Aorta (tissue), 5 donors: ENCODE measurements at regions not wholly inside any gene's neighbourhood (a gene's known extent, or its start where the extent isn't known, plus 50 kb on each side); places are given as distances from the start of the nearest gene placed in this dataset.

Experiments
- ATAC-seq: fragments of 200-7000 bp; cut with Tn5 transposase; one replicate; pipeline ENCODE4 v1.9.1; 2022; ENCODE audit warnings: moderate library complexity; ENCODE audit not compliant: low FRiP score
- DNase-seq, 2 donors: peaks; one replicate each; pipeline ENCODE4 v3.0.0-alpha.2; 2020
- H3K27ac ChIP-seq, 2 donors: one replicate each; pipeline ENCODE4 v1.5.1; 2013; ENCODE audit warnings: low read length in 2 of 2, mild to moderate bottlenecking in 2 of 2, moderate library complexity in 2 of 2, control low read depth in 1 of 2, inconsistent platforms in 1 of 2, low read depth in 1 of 2
- H3K27me3 ChIP-seq, 2 donors: one replicate each; pipeline ENCODE4 v1.6.1; 2013; ENCODE audit warnings: control low read depth in 1 of 2, low read length in 1 of 2, mild to moderate bottlenecking in 1 of 2, moderate library complexity in 1 of 2; ENCODE audit not compliant: insufficient read depth in 2 of 2, control insufficient read depth in 1 of 2
- H3K36me3 ChIP-seq, 2 donors: one replicate each; pipeline ENCODE4 v1.6.1; 2013; ENCODE audit warnings: control low read depth in 1 of 2, low read length in 1 of 2, mild to moderate bottlenecking in 1 of 2; ENCODE audit not compliant: insufficient read depth in 2 of 2, control insufficient read depth in 1 of 2
- H3K4me1 ChIP-seq, 2 donors: one replicate each; pipeline ENCODE4 v1.6.1; 2013; ENCODE audit warnings: low read length in 2 of 2, control low read depth in 1 of 2, mild to moderate bottlenecking in 1 of 2, moderate library complexity in 1 of 2; ENCODE audit not compliant: insufficient read depth in 2 of 2, control insufficient read depth in 1 of 2
- H3K4me3 ChIP-seq, 2 donors: one replicate each; pipeline ENCODE4 v1.5.1; 2013; ENCODE audit warnings: low read length in 2 of 2, control low read depth in 1 of 2, mild to moderate bottlenecking in 1 of 2
- H3K9me3 ChIP-seq: one replicate; pipeline ENCODE4 v1.6.1; 2013; ENCODE audit warnings: mild to moderate bottlenecking, low read length; ENCODE audit not compliant: control insufficient read depth
- WGBS, 2 donors: extraction: QIAGEN DNeasy Blood & Tissue Kit; methylation state at CpG; one replicate each; pipeline ENCODE4 v1.1.7; 2013; 5-methylcytosine and 5-hydroxymethylcytosine counted together
- intact Hi-C, 2 donors: fragments of 100-400 bp; cut with DNase I; formaldehyde crosslinking; loops; one replicate each; pipeline versions ENCODE4 v1.14.2 to v1.15.0; 2022
- donor health status: healthy with polysubstance abuse.
- donor health status: Bipolar disorder and iron deficiency.
- donor health status: DM: no; HTN: no; CAD: no.
- donor health status: DM: no; HTN: no; CAD: no.
- donor health status: DM: yes; HTN: yes; CAD: no.

DNA sequence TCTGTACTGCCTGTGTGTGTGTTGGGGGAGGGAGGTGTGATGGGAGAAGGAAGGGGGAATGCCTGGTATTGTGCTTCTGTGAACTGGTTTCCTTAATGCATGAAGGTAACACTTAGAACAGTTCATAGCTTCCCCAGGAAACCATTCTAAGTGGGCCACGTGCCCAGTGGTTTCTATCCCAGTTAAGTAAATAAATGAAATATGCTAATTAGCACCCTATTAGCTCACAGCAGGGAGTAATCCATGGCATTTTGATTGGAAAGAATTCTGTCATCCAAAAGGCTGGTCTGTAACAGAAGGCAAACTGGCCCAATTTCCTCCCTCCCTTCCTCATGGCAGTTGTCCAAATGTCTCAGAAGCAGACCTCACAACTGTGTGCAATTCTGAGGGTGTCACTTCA, 199.3 kb downstream of the TTLL7 start:
- no peak for ATAC-seq

DNA sequence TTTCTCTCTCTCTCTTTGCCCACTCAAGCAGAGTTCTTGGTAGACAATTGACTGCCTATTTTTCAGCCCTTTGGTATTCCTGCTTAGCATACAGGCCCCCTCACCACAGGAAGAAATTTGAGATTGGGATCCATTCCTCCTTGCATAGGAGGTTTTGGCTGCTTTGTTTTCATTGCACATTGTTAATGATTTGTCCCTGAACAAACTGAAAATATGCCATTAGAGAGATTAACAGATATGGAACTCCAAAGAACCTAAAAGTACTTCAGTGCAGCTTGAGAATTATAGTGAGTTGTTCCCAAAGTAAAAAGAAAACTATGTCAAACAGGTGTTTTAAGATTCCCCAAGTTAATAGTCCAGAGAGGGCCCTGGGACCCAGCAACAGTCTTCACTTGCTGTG, 200.0 kb downstream of the TTLL7 start:
- DNase-seq (no peak), ATAC-seq (no peak)
- no peaks in the 10 kb centered on the region for H3K27me3 ChIP-seq
- H3K4me3 ChIP-seq, result no peak overlapping the region
- intact Hi-C loops, result no loop called here
- no peaks in the 10 kb centered on the region for H3K9me3 ChIP-seq
- H3K36me3 ChIP-seq, result no peaks in the 10 kb centered on the region
- no peak overlapping the region for H3K27ac ChIP-seq
- H3K4me1 ChIP-seq, result peaks cover 0 to 11% of the 10 kb centered on the region in 2 donors

More for the DNA sequence above, 199.3 kb downstream of the TTLL7 start:
- no peaks in the 10 kb centered on the region for H3K9me3 ChIP-seq
- no peaks in the 10 kb centered on the region for H3K27me3 ChIP-seq
- H3K4me3 ChIP-seq, result no peak overlapping the region
- H3K27ac ChIP-seq, result no peak overlapping the region
- intact Hi-C loops, result no loop called here
- H3K4me1 ChIP-seq, result peaks cover 0 to 11% of the 10 kb centered on the region in 2 donors
- no peak for DNase-seq
- no peaks in the 10 kb centered on the region for H3K36me3 ChIP-seq
- WGBS, 2 donors, result 65 to 88% methylated on average over 1 of the region's 1 CpG

- Histone ChIP-seq H3K4me3 (no peak overlapping the region), H3K36me3 (no peaks in the 10 kb centered on the region), H3K9me3 (no peaks in the 10 kb centered on the region), H3K27ac (no peak overlapping the region), H3K27me3 (no peaks in the 10 kb centered on the region), H3K4me1 (peaks cover 0 to 3% of the 10 kb centered on the region in 2 donors)
- DNase-seq (no peak), ATAC-seq (no peak)
- intact Hi-C loops, result no loop called here
- 92 to 95% methylated on average over 4 of the region's 4 CpGs for WGBS, 2 donors
Observed at GRCh38 chr1:83796409-83796808, 202.5 kb downstream of the TTLL7 start.

GRCh38 chr1:83794384-83794783, 204.5 kb downstream of the TTLL7 start:
- DNase-seq (no peak), ATAC-seq (no peak)
- H3K4me1 ChIP-seq, result no peaks in the 10 kb centered on the region
- H3K4me3 ChIP-seq, result no peak overlapping the region
- no peak overlapping the region for H3K27ac ChIP-seq
- intact Hi-C loops, result no loop called here
- H3K36me3 ChIP-seq, result no peaks in the 10 kb centered on the region
- 95 to 98% methylated on average over 2 of the region's 2 CpGs for WGBS, 2 donors
- H3K27me3 ChIP-seq, result no peaks in the 10 kb centered on the region
- no peaks in the 10 kb centered on the region for H3K9me3 ChIP-seq

- WGBS, 2 donors, result 93 to 96% methylated on average over 3 of the region's 3 CpGs
- ATAC-seq (no peak), DNase-seq (no peak)
Observed at GRCh38 chr1:83791821-83792437, 207.0 kb downstream of the TTLL7 start.

GRCh38 chr1:83790446-83790845, 208.5 kb downstream of the TTLL7 start:
- intact Hi-C loops, result no loop called here
- Histone ChIP-seq H3K4me3 (no peak overlapping the region), H3K27ac (no peak overlapping the region), H3K27me3 (no peaks in the 10 kb centered on the region), H3K9me3 (no peaks in the 10 kb centered on the region), H3K4me1 (no peaks in the 10 kb centered on the region), H3K36me3 (no peaks in the 10 kb centered on the region)
- WGBS, 2 donors, result 93 to 96% methylated on average over 3 of the region's 3 CpGs
- no peak for ATAC-seq
- no peak for DNase-seq

More at GRCh38 chr1:83791821-83792437, 207.0 kb downstream of the TTLL7 start:
- Histone ChIP-seq H3K9me3 (no peaks in the 10 kb centered on the region), H3K4me1 (no peaks in the 10 kb centered on the region), H3K4me3 (no peak overlapping the region), H3K27me3 (no peaks in the 10 kb centered on the region), H3K27ac (no peak overlapping the region), H3K36me3 (no peaks in the 10 kb centered on the region)
- intact Hi-C loops, result no loop called here

- no peak for ATAC-seq
- Histone ChIP-seq H3K4me1 (no peaks in the 10 kb centered on the region), H3K36me3 (no peaks in the 10 kb centered on the region), H3K27ac (no peak overlapping the region), H3K4me3 (no peak overlapping the region), H3K9me3 (peaks cover 3% of the 10 kb centered on the region), H3K27me3 (no peaks in the 10 kb centered on the region)
- 80 to 86% methylated on average over 3 of the region's 3 CpGs for WGBS, 2 donors
- DNase-seq, result no peak
- intact Hi-C loops, result no loop called here
Observed at GRCh38 chr1:83787246-83787998, 211.5 kb downstream of the TTLL7 start.

DNA sequence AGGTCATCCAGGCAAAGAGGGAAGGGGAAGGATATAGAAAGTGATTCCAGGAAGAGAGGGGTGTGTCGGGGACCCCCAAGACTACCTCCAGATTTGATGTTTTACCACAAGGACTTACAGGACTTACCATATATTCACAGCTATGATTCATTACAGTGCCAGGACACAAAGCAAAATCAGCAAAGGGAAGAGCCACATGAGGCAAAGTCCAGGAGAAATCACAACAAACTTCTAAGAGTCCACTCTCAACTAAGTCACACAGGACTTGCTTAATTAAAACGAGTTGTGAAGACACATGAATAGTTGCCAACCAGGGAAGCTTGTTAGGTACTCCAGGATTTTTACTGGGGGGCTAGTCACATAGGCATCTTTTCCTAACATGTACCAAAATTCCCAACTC, 217.3 kb downstream of the TTLL7 start:
- H3K27me3 ChIP-seq, result no peaks in the 10 kb centered on the region
- H3K36me3 ChIP-seq, result no peaks in the 10 kb centered on the region
- H3K9me3 ChIP-seq, result peaks cover 3% of the 10 kb centered on the region
- no peak for DNase-seq
- no peak for ATAC-seq
- no peak overlapping the region for H3K4me3 ChIP-seq
- no peaks in the 10 kb centered on the region for H3K4me1 ChIP-seq
- no peak overlapping the region for H3K27ac ChIP-seq
- 90 to 94% methylated on average over 2 of the region's 2 CpGs for WGBS, 2 donors
- intact Hi-C loops, result no loop called here

DNA sequence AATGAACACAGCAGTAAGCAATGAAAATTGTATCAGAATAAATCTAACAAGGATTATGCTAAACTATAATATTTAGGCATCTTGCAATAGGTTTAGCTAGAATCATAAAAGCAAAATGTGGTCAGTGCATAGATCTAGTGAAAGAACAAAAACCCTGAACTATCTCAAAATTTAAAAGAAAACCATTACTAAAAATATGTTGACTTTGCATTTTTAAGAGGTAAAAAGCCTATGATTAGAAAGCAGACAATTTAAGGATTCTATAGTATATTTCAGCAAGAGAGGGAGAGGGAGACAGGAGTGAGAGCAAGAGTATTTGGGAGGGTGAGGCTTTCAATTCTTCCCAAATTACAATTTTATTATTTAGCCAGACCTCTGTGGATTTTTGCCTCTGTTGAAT, 219.4 kb downstream of the TTLL7 start:
- intact Hi-C loops, result no loop called here
- H3K4me3 ChIP-seq, result no peak overlapping the region
- H3K27me3 ChIP-seq, result no peaks in the 10 kb centered on the region
- H3K9me3 ChIP-seq, result peaks cover 3% of the 10 kb centered on the region
- no peak for ATAC-seq
- no peak for DNase-seq
- H3K36me3 ChIP-seq, result no peaks in the 10 kb centered on the region
- no peak overlapping the region for H3K27ac ChIP-seq
- no peaks in the 10 kb centered on the region for H3K4me1 ChIP-seq
